Activated CD4-positive, alpha-beta T cell treated with anti-CD3 and anti-CD28 coated beads, Interleukin-2, amount 10 ng/mL, durations not matched to agents 24 days and 14 days (primary cell): ENCODE measurements at regions not wholly inside any gene's neighbourhood (a gene's known extent, or its start where the extent isn't known, plus 50 kb on each side); places are given as distances from the start of the nearest gene placed in this dataset.

Experiments used
- DNase-seq: peaks from one replicate; pipeline ENCODE4 v3.0.0; 2022
- H3K27ac Mint-ChIP-seq: one replicate; pipeline ENCODE4 v1.8.0; 2022; ENCODE audit warnings: mild to moderate bottlenecking, mixed read lengths
- H3K27me3 Mint-ChIP-seq: one replicate; pipeline ENCODE4 v1.8.0; 2022; ENCODE audit warnings: mixed read lengths
- H3K36me3 Mint-ChIP-seq: one replicate; pipeline ENCODE4 v1.8.0; 2022; ENCODE audit warnings: low read depth, mild to moderate bottlenecking, mixed read lengths
- H3K4me1 Mint-ChIP-seq: one replicate; pipeline ENCODE4 v1.8.0; 2021; ENCODE audit warnings: mixed read lengths
- H3K4me3 Mint-ChIP-seq: one replicate; pipeline ENCODE4 v1.8.0; 2022; ENCODE audit warnings: mild to moderate bottlenecking, moderate library complexity, mixed read lengths
- H3K9me3 Mint-ChIP-seq: one replicate; pipeline ENCODE4 v1.8.0; 2021; ENCODE audit warnings: mixed read lengths
- intact Hi-C: fragments of 100-400 bp; cut with micrococcal nuclease; formaldehyde crosslinking; loops from one replicate; pipeline ENCODE4 v1.15.1; 2023

DNA sequence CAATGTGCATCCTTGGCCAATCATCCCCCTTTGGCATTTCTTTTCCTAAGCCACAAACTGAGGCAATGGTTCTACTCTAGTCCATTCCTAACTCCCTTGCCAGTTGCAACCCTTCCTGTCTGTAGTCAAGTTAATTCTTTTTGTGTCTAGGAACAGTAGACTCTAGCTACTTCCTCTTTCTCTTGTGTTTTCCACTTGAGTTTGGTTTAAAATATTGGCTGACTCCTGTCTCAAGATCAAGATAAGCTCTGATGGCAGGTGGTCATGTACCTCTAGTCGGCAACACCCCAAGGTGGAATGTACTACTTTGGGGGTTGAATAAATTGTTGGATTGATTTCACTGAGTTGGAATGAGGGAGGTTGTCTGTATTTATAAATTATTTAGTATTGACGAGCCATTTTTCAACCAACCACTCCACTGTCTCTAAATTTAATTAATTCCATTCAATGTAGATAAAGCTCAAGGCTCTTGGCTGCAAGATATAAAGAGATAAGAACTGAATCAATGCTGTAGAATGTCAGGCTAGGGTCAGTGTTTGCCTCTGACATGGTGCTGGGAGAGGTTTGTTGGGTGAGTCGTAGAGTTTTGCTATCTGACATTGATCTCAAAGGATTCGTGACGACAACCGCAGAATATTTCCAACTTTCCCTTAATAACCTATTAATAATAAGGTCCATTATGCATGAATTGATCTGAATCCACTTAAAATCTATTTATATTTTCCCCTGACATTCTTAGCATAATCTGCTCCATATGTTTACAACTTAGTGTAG, 188.7 kb upstream of the APCDD1 start:
- no peak overlapping the region for H3K4me3 Mint-ChIP-seq
- intact Hi-C loops: no loop called here
- no peaks in the 10 kb centered on the region for H3K36me3 Mint-ChIP-seq
- no peak overlapping the region for H3K27ac Mint-ChIP-seq
- no peak for DNase-seq
- H3K4me1 Mint-ChIP-seq: no peaks in the 10 kb centered on the region
- no peaks in the 10 kb centered on the region for H3K27me3 Mint-ChIP-seq
- no peaks in the 10 kb centered on the region for H3K9me3 Mint-ChIP-seq

- no peaks in the 10 kb centered on the region for H3K27me3 Mint-ChIP-seq
- no peaks in the 10 kb centered on the region for H3K4me1 Mint-ChIP-seq
- H3K36me3 Mint-ChIP-seq: no peaks in the 10 kb centered on the region
- intact Hi-C loops: no loop called here
- no peak overlapping the region for H3K4me3 Mint-ChIP-seq
- no peak overlapping the region for H3K27ac Mint-ChIP-seq
- no peaks in the 10 kb centered on the region for H3K9me3 Mint-ChIP-seq
- DNase-seq: no peak
Observed at GRCh38 chr18:10266334-10266590, 188.2 kb upstream of the APCDD1 start.

- H3K4me3 Mint-ChIP-seq: no peak overlapping the region
- no peak for DNase-seq
- no peaks in the 10 kb centered on the region for H3K9me3 Mint-ChIP-seq
- H3K27ac Mint-ChIP-seq: no peak overlapping the region
- intact Hi-C loops: no loop called here
- no peaks in the 10 kb centered on the region for H3K27me3 Mint-ChIP-seq
- H3K4me1 Mint-ChIP-seq: no peaks in the 10 kb centered on the region
- no peaks in the 10 kb centered on the region for H3K36me3 Mint-ChIP-seq
Observed at GRCh38 chr18:10269261-10269660, 185.2 kb upstream of the APCDD1 start.

GRCh38 chr18:10270151-10270571, 184.3 kb upstream of the APCDD1 start:
- intact Hi-C loops: no loop called here
- H3K36me3 Mint-ChIP-seq: no peaks in the 10 kb centered on the region
- no peak for DNase-seq
- no peak overlapping the region for H3K27ac Mint-ChIP-seq
- H3K4me3 Mint-ChIP-seq: no peak overlapping the region
- no peaks in the 10 kb centered on the region for H3K9me3 Mint-ChIP-seq
- H3K4me1 Mint-ChIP-seq: no peaks in the 10 kb centered on the region
- no peaks in the 10 kb centered on the region for H3K27me3 Mint-ChIP-seq

GRCh38 chr18:10271481-10271880, 183.0 kb upstream of the APCDD1 start:
- no peak for DNase-seq
- H3K4me3 Mint-ChIP-seq: no peak overlapping the region
- H3K4me1 Mint-ChIP-seq: no peaks in the 10 kb centered on the region
- H3K9me3 Mint-ChIP-seq: no peaks in the 10 kb centered on the region
- H3K27ac Mint-ChIP-seq: no peak overlapping the region
- H3K27me3 Mint-ChIP-seq: no peaks in the 10 kb centered on the region
- no peaks in the 10 kb centered on the region for H3K36me3 Mint-ChIP-seq
- intact Hi-C loops: no loop called here

GRCh38 chr18:10274301-10274700, 180.1 kb upstream of the APCDD1 start:
- H3K4me1 Mint-ChIP-seq: peaks cover under 1% of the 10 kb centered on the region
- no peaks in the 10 kb centered on the region for H3K9me3 Mint-ChIP-seq
- H3K27me3 Mint-ChIP-seq: no peaks in the 10 kb centered on the region
- no peak overlapping the region for H3K4me3 Mint-ChIP-seq
- H3K27ac Mint-ChIP-seq: no peak overlapping the region
- intact Hi-C loops: no loop called here
- no peak for DNase-seq
- H3K36me3 Mint-ChIP-seq: no peaks in the 10 kb centered on the region

GRCh38 chr18:10275486-10275885, 178.9 kb upstream of the APCDD1 start:
- intact Hi-C loops: no loop called here
- peaks cover 4% of the 10 kb centered on the region for H3K4me1 Mint-ChIP-seq
- no peak overlapping the region for H3K27ac Mint-ChIP-seq
- no peaks in the 10 kb centered on the region for H3K36me3 Mint-ChIP-seq
- no peaks in the 10 kb centered on the region for H3K9me3 Mint-ChIP-seq
- DNase-seq: no peak
- no peak overlapping the region for H3K4me3 Mint-ChIP-seq
- H3K27me3 Mint-ChIP-seq: peaks cover 2% of the 10 kb centered on the region

GRCh38 chr18:10278265-10278664, 176.2 kb upstream of the APCDD1 start:
- no peaks in the 10 kb centered on the region for H3K36me3 Mint-ChIP-seq
- intact Hi-C loops: no loop called here

DNA sequence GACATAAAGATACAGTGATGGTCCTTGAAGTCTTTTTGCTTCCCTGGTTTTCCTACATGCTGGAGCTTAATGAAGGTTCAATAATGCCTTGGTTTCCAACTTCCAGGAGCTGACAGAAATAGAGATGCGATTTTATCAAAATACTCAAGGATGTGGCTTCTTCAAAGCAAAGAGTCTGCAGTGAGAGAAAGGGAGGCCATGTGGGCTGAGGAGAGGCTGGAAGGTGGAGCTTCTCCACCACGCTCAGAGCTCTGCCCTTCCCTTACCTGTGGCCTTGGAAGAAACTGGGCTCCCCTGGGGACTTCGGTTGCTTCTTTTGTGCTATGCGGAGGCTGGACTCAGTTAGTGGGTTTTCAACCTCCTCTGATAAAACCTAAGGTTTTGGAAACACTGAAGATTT, 175.0 kb upstream of the APCDD1 start:
- DNase-seq: peak; percentile 55
- intact Hi-C loops: no loop called here
- no peaks in the 10 kb centered on the region for H3K36me3 Mint-ChIP-seq
- H3K4me1 Mint-ChIP-seq: peaks cover 4% of the 10 kb centered on the region
- no peaks in the 10 kb centered on the region for H3K9me3 Mint-ChIP-seq
- peaks cover 7% of the 10 kb centered on the region for H3K27me3 Mint-ChIP-seq
- no peak overlapping the region for H3K27ac Mint-ChIP-seq
- H3K4me3 Mint-ChIP-seq: no peak overlapping the region

More at GRCh38 chr18:10278265-10278664, 176.2 kb upstream of the APCDD1 start:
- Mint-ChIP-seq H3K4me1 (peaks cover 4% of the 10 kb centered on the region), H3K4me3 (no peak overlapping the region), H3K27me3 (peaks cover 7% of the 10 kb centered on the region), H3K9me3 (no peaks in the 10 kb centered on the region), H3K27ac (no peak overlapping the region)
- DNase-seq: no peak

- DNase-seq: peak; percentile 42
- no peaks in the 10 kb centered on the region for H3K36me3 Mint-ChIP-seq
- intact Hi-C loops: no loop called here
- H3K27ac Mint-ChIP-seq: no peak overlapping the region
- H3K4me1 Mint-ChIP-seq: peaks cover 4% of the 10 kb centered on the region
- H3K27me3 Mint-ChIP-seq: peaks cover 7% of the 10 kb centered on the region
- H3K4me3 Mint-ChIP-seq: no peak overlapping the region
- no peaks in the 10 kb centered on the region for H3K9me3 Mint-ChIP-seq
Observed at GRCh38 chr18:10279905-10280644, 174.4 kb upstream of the APCDD1 start.

DNA sequence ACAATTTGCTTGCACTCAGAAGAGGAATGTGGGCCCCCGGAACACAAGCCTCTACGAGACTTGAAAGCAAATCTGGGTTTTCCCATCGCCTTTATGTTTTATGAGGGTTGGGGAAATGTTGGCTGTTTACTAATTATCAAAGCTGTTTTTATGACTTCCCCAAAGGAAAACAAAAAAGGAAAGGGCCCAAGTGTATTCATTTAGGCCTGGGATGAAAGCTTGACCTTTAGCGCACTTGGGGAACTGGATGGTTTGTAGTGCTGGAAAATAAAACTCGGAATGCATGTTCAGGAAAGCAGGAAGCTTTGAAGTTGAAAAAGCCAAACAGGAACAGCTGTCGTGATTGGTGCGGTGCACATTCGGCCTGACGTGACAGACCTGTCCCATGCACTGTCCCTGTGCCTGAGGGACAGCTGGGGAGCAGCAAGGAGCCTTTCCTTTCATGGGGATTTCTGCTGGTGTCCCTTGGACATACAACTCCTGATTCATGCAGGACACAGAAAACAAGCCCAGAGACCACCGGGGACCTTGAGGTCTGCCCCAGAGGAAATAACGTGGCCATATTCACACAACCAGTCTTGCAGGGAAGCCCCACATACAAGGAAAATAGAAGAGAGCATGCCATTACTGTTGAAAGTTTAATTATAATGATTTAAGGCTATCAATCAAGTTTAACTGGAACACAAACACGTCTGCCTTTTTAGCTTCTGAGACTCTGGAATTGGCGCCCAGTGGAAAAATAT, 169.7 kb upstream of the APCDD1 start:
- H3K27me3 Mint-ChIP-seq: peaks cover 7% of the 10 kb centered on the region
- intact Hi-C loops: no loop called here
- H3K4me3 Mint-ChIP-seq: no peak overlapping the region
- DNase-seq: no peak
- peaks cover 6% of the 10 kb centered on the region for H3K9me3 Mint-ChIP-seq
- no peak overlapping the region for H3K27ac Mint-ChIP-seq
- peaks cover 2% of the 10 kb centered on the region for H3K4me1 Mint-ChIP-seq
- H3K36me3 Mint-ChIP-seq: no peaks in the 10 kb centered on the region

- peaks cover 4% of the 10 kb centered on the region for H3K27me3 Mint-ChIP-seq
- no peaks in the 10 kb centered on the region for H3K36me3 Mint-ChIP-seq
- DNase-seq: no peak
- no peaks in the 10 kb centered on the region for H3K4me1 Mint-ChIP-seq
- H3K9me3 Mint-ChIP-seq: peaks cover 6% of the 10 kb centered on the region
- no peak overlapping the region for H3K4me3 Mint-ChIP-seq
- no peak overlapping the region for H3K27ac Mint-ChIP-seq
- intact Hi-C loops: no loop called here
Observed at GRCh38 chr18:10285283-10285640, 169.2 kb upstream of the APCDD1 start.

GRCh38 chr18:10286580-10287150, 167.8 kb upstream of the APCDD1 start:
- Mint-ChIP-seq H3K4me3 (no peak overlapping the region), H3K27me3 (peaks cover 2% of the 10 kb centered on the region), H3K4me1 (no peaks in the 10 kb centered on the region), H3K9me3 (peaks cover 6% of the 10 kb centered on the region), H3K36me3 (no peaks in the 10 kb centered on the region), H3K27ac (no peak overlapping the region)
- intact Hi-C loops: no loop called here
- DNase-seq: no peak

- H3K4me3 Mint-ChIP-seq: no peak overlapping the region
- no peaks in the 10 kb centered on the region for H3K27me3 Mint-ChIP-seq
- H3K9me3 Mint-ChIP-seq: peaks cover 6% of the 10 kb centered on the region
- no peak for DNase-seq
- intact Hi-C loops: no loop called here
- H3K36me3 Mint-ChIP-seq: no peaks in the 10 kb centered on the region
- H3K4me1 Mint-ChIP-seq: no peaks in the 10 kb centered on the region
- H3K27ac Mint-ChIP-seq: no peak overlapping the region
Observed at GRCh38 chr18:10289251-10289650, 165.2 kb upstream of the APCDD1 start.
